WTC11 (cell line): ENCODE measurements at regions not wholly inside any gene's neighbourhood (a gene's known extent, or its start where the extent isn't known, plus 50 kb on each side); places are given as distances from the start of the nearest gene placed in this dataset.

Source experiments
- ATAC-seq: fragments of 200-7000 bp; cut with Tn5 transposase; 2 replicates; pipeline ENCODE4 v1.10.0; 2021; ENCODE audit warnings: mild to moderate bottlenecking, moderate library complexity
- CTCF ChIA-PET: fragments of 300-600 bp; sonication (Branson Sonifier 250); formaldehyde crosslinking; loops from one replicate; lab custom pipeline; 2021; ENCODE audit warnings: antibody characterized with exemption; lab: Charles Lee
- POLR2A ChIA-PET: fragments of 350-600 bp; sonication (Branson Sonifier 250); formaldehyde crosslinking; loops from one replicate; lab custom pipeline; 2021; ENCODE audit warnings: antibody characterized with exemption; lab: Charles Lee
- DNase-seq: peaks from one replicate; pipeline ENCODE4 v3.0.0; 2021; ENCODE audit warnings: low spot score
- H3K27ac Mint-ChIP-seq: 2 replicates; pipeline ENCODE4 v1.8.0; 2021; ENCODE audit warnings: mixed read lengths
- H3K27me3 Mint-ChIP-seq: 2 replicates; pipeline ENCODE4 v1.8.0; 2021; ENCODE audit warnings: low read depth, mild to moderate bottlenecking, moderate library complexity, mixed read lengths
- H3K36me3 Mint-ChIP-seq: 2 replicates; pipeline ENCODE4 v1.8.0; 2021; ENCODE audit warnings: mixed read lengths
- H3K4me1 Mint-ChIP-seq: 2 replicates; pipeline ENCODE4 v1.8.0; 2022; ENCODE audit warnings: mixed read lengths
- H3K4me3 Mint-ChIP-seq: 2 replicates; pipeline ENCODE4 v1.8.0; 2021; ENCODE audit warnings: mild to moderate bottlenecking, moderate library complexity, mixed read lengths
- H3K9me3 Mint-ChIP-seq: 2 replicates; pipeline ENCODE4 v1.8.0; 2021; ENCODE audit warnings: mixed read lengths
- ATF1 ChIP-seq: sonication (generic); formaldehyde crosslinking; IDR thresholded peaks from 2 replicates; pipeline ENCODE4 v1.8.1; 2023; ENCODE audit warnings: mild to moderate bottlenecking, moderate library complexity, missing genetic modification reagents
- CBFB ChIP-seq: sonication (generic); formaldehyde crosslinking; IDR thresholded peaks from 2 replicates; pipeline ENCODE4 v1.8.1; 2022; ENCODE audit warnings: mild to moderate bottlenecking, low read depth, missing genetic modification reagents
- CREM ChIP-seq: sonication (generic); formaldehyde crosslinking; IDR thresholded peaks from 2 replicates; pipeline ENCODE4 v1.8.1; 2022; ENCODE audit warnings: mild to moderate bottlenecking, missing genetic modification reagents, moderate library complexity
- ELF4 ChIP-seq: sonication (generic); formaldehyde crosslinking; IDR thresholded peaks from 2 replicates; pipeline ENCODE4 v1.8.1; 2022; ENCODE audit warnings: low read depth, mild to moderate bottlenecking, moderate library complexity, missing genetic modification reagents
- EMX1 ChIP-seq: fragments of 250-450 bp; sonication (Bioruptor Pico); IDR thresholded peaks from 2 replicates; pipeline ENCODE4 v1.8.0; 2021; ENCODE audit warnings: mild to moderate bottlenecking
- ETV6 ChIP-seq: sonication (generic); formaldehyde crosslinking; IDR thresholded peaks from 2 replicates; pipeline ENCODE4 v1.8.1; 2022; ENCODE audit warnings: mild to moderate bottlenecking, missing genetic modification reagents
- KAT7 ChIP-seq: sonication (generic); formaldehyde crosslinking; IDR thresholded peaks from 2 replicates; pipeline ENCODE4 v1.8.1; 2023; ENCODE audit warnings: missing genetic modification reagents, mild to moderate bottlenecking, borderline replicate concordance
- NR2C2 ChIP-seq: sonication (generic); formaldehyde crosslinking; IDR thresholded peaks from 2 replicates; pipeline ENCODE4 v1.8.0; 2022; ENCODE audit warnings: mild to moderate bottlenecking, missing genetic modification reagents
- NR3C1 ChIP-seq: sonication (generic); formaldehyde crosslinking; conservative IDR thresholded peaks from 2 replicates; pipeline ENCODE4 v1.8.1; 2023; ENCODE audit warnings: low read depth, mild to moderate bottlenecking, missing genetic modification reagents
- RELA ChIP-seq: sonication (generic); formaldehyde crosslinking; IDR thresholded peaks from 2 replicates; pipeline ENCODE4 v1.8.1; 2022; ENCODE audit warnings: missing genetic modification reagents, mild to moderate bottlenecking, borderline replicate concordance
- RORB ChIP-seq: fragments of 250-450 bp; sonication (Bioruptor Pico); IDR thresholded peaks from 2 replicates; pipeline ENCODE4 v1.9.0; 2021; ENCODE audit warnings: mild to moderate bottlenecking
- SMAD3 ChIP-seq: sonication (generic); formaldehyde crosslinking; IDR thresholded peaks from 2 replicates; pipeline ENCODE4 v1.8.0; 2022; ENCODE audit warnings: missing genetic modification reagents, mild to moderate bottlenecking, borderline replicate concordance
- ZNF416 ChIP-seq: fragments of 250-450 bp; sonication (Bioruptor Pico); IDR thresholded peaks from 2 replicates; pipeline ENCODE4 v1.9.0; 2021; ENCODE audit warnings: mild to moderate bottlenecking, inconsistent platforms
- TF ChIP-seq, protein P1 (sequence below): sonication (generic); formaldehyde crosslinking; IDR thresholded peaks from 2 replicates; pipeline ENCODE4 v1.8.1; 2022; ENCODE audit warnings: mild to moderate bottlenecking, moderate library complexity, missing genetic modification reagents
- TF ChIP-seq, protein P2 (sequence below): sonication (generic); formaldehyde crosslinking; IDR thresholded peaks from 2 replicates; pipeline ENCODE4 v1.8.1; 2023; ENCODE audit warnings: mild to moderate bottlenecking, moderate library complexity, missing genetic modification reagents
- TF ChIP-seq, protein P3 (sequence below): fragments of 250-450 bp; sonication (Bioruptor Pico); IDR thresholded peaks from 2 replicates; pipeline ENCODE4 v1.9.0; 2021; ENCODE audit warnings: mild to moderate bottlenecking
- TF ChIP-seq, protein P4 (sequence below): sonication (generic); formaldehyde crosslinking; IDR thresholded peaks from 2 replicates; pipeline ENCODE4 v1.8.0; 2022; ENCODE audit warnings: mild to moderate bottlenecking, missing genetic modification reagents
- TF ChIP-seq, protein P5 (sequence below): fragments of 250-450 bp; sonication (Bioruptor Pico); IDR thresholded peaks from 2 replicates; pipeline ENCODE4 v1.9.0; 2021; ENCODE audit warnings: mild to moderate bottlenecking, borderline replicate concordance
- TF ChIP-seq, protein P6 (sequence below): fragments of 200-600 bp; IDR thresholded peaks from 2 replicates; pipeline ENCODE4 v1.8.0; 2022; ENCODE audit warnings: antibody characterized with exemption
- TF ChIP-seq, protein P7 (sequence below): sonication (generic); formaldehyde crosslinking; IDR thresholded peaks from 2 replicates; pipeline ENCODE4 v1.8.1; 2023; ENCODE audit warnings: mild to moderate bottlenecking, missing genetic modification reagents

DNA sequence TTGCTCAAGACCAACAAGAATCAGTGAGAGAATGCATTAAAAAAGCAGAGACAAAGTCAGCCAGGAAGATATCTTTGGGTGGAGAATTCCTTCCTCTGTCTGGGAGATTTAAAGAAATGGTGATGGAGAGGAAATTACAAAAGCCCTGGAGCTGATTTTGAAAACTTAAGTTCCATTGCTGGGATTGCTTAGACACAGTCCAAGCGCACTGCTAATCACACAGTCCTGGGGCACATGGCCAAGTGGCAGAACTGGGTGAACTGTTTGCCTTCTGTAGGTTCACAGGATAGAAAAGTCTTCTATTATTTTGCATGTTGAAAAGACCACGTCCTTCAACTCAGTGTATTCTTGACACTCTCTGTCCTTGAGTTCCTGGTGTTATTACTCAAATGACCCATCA, 284.9 kb upstream of the FBXL7 start (continued):
- TF ChIP-seq, protein P1, sequence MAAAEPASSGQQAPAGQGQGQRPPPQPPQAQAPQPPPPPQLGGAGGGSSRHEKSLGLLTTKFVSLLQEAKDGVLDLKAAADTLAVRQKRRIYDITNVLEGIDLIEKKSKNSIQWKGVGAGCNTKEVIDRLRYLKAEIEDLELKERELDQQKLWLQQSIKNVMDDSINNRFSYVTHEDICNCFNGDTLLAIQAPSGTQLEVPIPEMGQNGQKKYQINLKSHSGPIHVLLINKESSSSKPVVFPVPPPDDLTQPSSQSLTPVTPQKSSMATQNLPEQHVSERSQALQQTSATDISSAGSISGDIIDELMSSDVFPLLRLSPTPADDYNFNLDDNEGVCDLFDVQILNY: no peak
- TF ChIP-seq ATF1 (CRISPR knock-in tag): no peak
- TF ChIP-seq, protein P2, sequence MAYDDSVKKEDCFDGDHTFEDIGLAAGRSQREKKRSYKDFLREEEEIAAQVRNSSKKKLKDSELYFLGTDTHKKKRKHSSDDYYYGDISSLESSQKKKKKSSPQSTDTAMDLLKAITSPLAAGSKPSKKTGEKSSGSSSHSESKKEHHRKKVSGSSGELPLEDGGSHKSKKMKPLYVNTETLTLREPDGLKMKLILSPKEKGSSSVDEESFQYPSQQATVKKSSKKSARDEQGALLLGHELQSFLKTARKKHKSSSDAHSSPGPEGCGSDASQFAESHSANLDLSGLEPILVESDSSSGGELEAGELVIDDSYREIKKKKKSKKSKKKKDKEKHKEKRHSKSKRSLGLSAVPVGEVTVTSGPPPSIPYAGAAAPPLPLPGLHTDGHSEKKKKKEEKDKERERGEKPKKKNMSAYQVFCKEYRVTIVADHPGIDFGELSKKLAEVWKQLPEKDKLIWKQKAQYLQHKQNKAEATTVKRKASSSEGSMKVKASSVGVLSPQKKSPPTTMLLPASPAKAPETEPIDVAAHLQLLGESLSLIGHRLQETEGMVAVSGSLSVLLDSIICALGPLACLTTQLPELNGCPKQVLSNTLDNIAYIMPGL: no peak
- no peak for TF ChIP-seq CBFB (CRISPR knock-in tag)
- TF ChIP-seq RORB (CRISPR knock-in tag): no peak
- TF ChIP-seq, protein P3, sequence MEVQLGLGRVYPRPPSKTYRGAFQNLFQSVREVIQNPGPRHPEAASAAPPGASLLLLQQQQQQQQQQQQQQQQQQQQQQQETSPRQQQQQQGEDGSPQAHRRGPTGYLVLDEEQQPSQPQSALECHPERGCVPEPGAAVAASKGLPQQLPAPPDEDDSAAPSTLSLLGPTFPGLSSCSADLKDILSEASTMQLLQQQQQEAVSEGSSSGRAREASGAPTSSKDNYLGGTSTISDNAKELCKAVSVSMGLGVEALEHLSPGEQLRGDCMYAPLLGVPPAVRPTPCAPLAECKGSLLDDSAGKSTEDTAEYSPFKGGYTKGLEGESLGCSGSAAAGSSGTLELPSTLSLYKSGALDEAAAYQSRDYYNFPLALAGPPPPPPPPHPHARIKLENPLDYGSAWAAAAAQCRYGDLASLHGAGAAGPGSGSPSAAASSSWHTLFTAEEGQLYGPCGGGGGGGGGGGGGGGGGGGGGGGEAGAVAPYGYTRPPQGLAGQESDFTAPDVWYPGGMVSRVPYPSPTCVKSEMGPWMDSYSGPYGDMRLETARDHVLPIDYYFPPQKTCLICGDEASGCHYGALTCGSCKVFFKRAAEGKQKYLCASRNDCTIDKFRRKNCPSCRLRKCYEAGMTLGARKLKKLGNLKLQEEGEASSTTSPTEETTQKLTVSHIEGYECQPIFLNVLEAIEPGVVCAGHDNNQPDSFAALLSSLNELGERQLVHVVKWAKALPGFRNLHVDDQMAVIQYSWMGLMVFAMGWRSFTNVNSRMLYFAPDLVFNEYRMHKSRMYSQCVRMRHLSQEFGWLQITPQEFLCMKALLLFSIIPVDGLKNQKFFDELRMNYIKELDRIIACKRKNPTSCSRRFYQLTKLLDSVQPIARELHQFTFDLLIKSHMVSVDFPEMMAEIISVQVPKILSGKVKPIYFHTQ (CRISPR knock-in tag): no peak
- no peak for TF ChIP-seq RELA (CRISPR knock-in tag)
- TF ChIP-seq ETV6 (CRISPR knock-in tag): no peak

DNA sequence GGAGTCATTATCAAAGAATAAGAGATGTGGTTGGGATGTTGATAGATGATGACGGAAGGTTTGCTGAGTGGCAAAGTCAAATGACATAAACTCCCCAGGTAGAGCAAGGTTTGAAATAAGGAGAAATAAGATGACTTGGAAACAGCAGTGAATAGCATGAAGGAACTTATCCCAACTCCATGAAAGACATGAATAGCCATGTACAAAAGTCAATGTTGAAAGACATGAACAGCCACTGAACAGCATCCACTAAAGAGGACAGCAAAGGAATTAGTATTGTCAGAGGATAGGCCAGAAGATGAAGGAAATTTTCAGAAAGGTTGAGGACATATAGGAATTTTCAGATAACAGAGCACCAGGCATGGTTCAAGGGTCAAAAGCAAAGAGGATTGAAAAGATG, 286.0 kb upstream of the FBXL7 start:
- H3K4me1 Mint-ChIP-seq: no peaks in the 10 kb centered on the region
- POLR2A ChIA-PET: no interaction called here
- CTCF ChIA-PET: no interaction called here
- no peaks in the 10 kb centered on the region; the same call in 1 of the 2 replicates for H3K9me3 Mint-ChIP-seq
- ATAC-seq (no peak), DNase-seq (no peak)
- no peaks in the 10 kb centered on the region for H3K27me3 Mint-ChIP-seq
- no peak overlapping the region for H3K27ac Mint-ChIP-seq
- no peak overlapping the region for H3K4me3 Mint-ChIP-seq
- no peaks in the 10 kb centered on the region for H3K36me3 Mint-ChIP-seq
- TF ChIP-seq ZNF416: no peak
- no peak for TF ChIP-seq NR2C2 (CRISPR knock-in tag)
- no peak for TF ChIP-seq KAT7
- no peak for TF ChIP-seq NR3C1 (CRISPR knock-in tag)
- TF ChIP-seq, protein P4, sequence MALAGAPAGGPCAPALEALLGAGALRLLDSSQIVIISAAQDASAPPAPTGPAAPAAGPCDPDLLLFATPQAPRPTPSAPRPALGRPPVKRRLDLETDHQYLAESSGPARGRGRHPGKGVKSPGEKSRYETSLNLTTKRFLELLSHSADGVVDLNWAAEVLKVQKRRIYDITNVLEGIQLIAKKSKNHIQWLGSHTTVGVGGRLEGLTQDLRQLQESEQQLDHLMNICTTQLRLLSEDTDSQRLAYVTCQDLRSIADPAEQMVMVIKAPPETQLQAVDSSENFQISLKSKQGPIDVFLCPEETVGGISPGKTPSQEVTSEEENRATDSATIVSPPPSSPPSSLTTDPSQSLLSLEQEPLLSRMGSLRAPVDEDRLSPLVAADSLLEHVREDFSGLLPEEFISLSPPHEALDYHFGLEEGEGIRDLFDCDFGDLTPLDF (CRISPR knock-in tag): no peak
- TF ChIP-seq EMX1 (CRISPR knock-in tag): no peak
- no peak for TF ChIP-seq CREM (CRISPR knock-in tag)
- TF ChIP-seq, protein P5, sequence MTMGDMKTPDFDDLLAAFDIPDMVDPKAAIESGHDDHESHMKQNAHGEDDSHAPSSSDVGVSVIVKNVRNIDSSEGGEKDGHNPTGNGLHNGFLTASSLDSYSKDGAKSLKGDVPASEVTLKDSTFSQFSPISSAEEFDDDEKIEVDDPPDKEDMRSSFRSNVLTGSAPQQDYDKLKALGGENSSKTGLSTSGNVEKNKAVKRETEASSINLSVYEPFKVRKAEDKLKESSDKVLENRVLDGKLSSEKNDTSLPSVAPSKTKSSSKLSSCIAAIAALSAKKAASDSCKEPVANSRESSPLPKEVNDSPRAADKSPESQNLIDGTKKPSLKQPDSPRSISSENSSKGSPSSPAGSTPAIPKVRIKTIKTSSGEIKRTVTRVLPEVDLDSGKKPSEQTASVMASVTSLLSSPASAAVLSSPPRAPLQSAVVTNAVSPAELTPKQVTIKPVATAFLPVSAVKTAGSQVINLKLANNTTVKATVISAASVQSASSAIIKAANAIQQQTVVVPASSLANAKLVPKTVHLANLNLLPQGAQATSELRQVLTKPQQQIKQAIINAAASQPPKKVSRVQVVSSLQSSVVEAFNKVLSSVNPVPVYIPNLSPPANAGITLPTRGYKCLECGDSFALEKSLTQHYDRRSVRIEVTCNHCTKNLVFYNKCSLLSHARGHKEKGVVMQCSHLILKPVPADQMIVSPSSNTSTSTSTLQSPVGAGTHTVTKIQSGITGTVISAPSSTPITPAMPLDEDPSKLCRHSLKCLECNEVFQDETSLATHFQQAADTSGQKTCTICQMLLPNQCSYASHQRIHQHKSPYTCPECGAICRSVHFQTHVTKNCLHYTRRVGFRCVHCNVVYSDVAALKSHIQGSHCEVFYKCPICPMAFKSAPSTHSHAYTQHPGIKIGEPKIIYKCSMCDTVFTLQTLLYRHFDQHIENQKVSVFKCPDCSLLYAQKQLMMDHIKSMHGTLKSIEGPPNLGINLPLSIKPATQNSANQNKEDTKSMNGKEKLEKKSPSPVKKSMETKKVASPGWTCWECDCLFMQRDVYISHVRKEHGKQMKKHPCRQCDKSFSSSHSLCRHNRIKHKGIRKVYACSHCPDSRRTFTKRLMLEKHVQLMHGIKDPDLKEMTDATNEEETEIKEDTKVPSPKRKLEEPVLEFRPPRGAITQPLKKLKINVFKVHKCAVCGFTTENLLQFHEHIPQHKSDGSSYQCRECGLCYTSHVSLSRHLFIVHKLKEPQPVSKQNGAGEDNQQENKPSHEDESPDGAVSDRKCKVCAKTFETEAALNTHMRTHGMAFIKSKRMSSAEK (CRISPR knock-in tag): no peak
- TF ChIP-seq SMAD3 (CRISPR knock-in tag): no peak
- TF ChIP-seq, protein P6, sequence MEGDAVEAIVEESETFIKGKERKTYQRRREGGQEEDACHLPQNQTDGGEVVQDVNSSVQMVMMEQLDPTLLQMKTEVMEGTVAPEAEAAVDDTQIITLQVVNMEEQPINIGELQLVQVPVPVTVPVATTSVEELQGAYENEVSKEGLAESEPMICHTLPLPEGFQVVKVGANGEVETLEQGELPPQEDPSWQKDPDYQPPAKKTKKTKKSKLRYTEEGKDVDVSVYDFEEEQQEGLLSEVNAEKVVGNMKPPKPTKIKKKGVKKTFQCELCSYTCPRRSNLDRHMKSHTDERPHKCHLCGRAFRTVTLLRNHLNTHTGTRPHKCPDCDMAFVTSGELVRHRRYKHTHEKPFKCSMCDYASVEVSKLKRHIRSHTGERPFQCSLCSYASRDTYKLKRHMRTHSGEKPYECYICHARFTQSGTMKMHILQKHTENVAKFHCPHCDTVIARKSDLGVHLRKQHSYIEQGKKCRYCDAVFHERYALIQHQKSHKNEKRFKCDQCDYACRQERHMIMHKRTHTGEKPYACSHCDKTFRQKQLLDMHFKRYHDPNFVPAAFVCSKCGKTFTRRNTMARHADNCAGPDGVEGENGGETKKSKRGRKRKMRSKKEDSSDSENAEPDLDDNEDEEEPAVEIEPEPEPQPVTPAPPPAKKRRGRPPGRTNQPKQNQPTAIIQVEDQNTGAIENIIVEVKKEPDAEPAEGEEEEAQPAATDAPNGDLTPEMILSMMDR: no peak
- no peak for TF ChIP-seq ELF4 (CRISPR knock-in tag)
- TF ChIP-seq, protein P7, sequence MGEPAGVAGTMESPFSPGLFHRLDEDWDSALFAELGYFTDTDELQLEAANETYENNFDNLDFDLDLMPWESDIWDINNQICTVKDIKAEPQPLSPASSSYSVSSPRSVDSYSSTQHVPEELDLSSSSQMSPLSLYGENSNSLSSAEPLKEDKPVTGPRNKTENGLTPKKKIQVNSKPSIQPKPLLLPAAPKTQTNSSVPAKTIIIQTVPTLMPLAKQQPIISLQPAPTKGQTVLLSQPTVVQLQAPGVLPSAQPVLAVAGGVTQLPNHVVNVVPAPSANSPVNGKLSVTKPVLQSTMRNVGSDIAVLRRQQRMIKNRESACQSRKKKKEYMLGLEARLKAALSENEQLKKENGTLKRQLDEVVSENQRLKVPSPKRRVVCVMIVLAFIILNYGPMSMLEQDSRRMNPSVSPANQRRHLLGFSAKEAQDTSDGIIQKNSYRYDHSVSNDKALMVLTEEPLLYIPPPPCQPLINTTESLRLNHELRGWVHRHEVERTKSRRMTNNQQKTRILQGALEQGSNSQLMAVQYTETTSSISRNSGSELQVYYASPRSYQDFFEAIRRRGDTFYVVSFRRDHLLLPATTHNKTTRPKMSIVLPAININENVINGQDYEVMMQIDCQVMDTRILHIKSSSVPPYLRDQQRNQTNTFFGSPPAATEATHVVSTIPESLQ (CRISPR knock-in tag): no peak
